ENCODE measurements at regions not wholly inside any gene's neighbourhood (a gene's known extent, or its start where the extent isn't known, plus 50 kb on each side); places are given as distances from the start of the nearest gene placed in this dataset.

DNA sequence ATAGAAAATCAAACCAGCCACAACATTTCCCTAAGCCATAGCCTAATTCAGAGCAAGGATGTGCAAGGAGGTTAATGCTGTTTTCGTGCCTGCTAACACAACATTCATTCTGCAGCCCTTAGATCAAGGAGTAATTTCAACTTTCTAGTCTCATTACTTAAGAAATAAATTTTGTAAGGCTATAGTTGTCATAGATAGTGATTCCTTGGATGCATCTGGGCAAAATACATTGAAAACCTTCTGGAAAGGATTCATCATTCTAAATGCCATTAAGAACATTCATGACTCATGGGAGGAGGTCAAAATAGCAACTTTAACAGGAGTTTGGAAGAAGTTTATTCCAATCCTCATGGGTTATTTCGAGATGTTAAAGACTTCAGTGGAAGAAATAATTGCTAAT lies 283.2 kb downstream of the RPAP3 start:
- no peak overlapping the region for H3K4me3 ChIP-seq (ENCODE audit: low read depth in 1 of 2, low read length in 1 of 2)
- no peaks in the 10 kb centered on the region for H3K9me3 ChIP-seq
- H3K27me3 ChIP-seq = no peaks in the 10 kb centered on the region
- H3K27ac ChIP-seq = no peak overlapping the region
- no peaks in the 10 kb centered on the region for H3K4me1 ChIP-seq (ENCODE audit: control insufficient read depth in 1 of 2, insufficient read depth in 1 of 2, low read depth in 1 of 2, low read length in 1 of 2)
- H3K36me3 ChIP-seq = no peaks in the 10 kb centered on the region
- TF ChIP-seq, protein P1, sequence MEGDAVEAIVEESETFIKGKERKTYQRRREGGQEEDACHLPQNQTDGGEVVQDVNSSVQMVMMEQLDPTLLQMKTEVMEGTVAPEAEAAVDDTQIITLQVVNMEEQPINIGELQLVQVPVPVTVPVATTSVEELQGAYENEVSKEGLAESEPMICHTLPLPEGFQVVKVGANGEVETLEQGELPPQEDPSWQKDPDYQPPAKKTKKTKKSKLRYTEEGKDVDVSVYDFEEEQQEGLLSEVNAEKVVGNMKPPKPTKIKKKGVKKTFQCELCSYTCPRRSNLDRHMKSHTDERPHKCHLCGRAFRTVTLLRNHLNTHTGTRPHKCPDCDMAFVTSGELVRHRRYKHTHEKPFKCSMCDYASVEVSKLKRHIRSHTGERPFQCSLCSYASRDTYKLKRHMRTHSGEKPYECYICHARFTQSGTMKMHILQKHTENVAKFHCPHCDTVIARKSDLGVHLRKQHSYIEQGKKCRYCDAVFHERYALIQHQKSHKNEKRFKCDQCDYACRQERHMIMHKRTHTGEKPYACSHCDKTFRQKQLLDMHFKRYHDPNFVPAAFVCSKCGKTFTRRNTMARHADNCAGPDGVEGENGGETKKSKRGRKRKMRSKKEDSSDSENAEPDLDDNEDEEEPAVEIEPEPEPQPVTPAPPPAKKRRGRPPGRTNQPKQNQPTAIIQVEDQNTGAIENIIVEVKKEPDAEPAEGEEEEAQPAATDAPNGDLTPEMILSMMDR (IDR thresholded peaks at IDR 0.05) = no peak

DNA sequence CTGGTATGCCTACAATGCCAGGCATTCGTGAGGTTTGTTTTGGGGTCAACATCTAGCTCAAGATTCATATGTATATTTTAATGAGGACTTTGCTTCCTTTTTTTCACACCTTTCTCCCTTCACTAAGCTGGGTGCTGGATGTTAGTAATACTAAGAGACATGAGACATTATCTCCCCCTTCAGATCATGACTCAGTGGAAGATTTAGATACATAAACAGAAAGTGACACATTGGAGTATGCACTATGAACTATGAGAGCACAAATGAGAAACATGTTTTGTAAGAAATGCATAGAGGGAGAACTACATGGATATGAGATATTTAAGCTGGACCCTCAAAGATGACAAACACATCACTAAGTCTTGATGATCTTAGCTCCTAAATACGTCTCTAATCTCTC lies 286.3 kb downstream of the RPAP3 start:
- TF ChIP-seq, protein P1 (IDR thresholded peaks at IDR 0.05) = no peak

DNA sequence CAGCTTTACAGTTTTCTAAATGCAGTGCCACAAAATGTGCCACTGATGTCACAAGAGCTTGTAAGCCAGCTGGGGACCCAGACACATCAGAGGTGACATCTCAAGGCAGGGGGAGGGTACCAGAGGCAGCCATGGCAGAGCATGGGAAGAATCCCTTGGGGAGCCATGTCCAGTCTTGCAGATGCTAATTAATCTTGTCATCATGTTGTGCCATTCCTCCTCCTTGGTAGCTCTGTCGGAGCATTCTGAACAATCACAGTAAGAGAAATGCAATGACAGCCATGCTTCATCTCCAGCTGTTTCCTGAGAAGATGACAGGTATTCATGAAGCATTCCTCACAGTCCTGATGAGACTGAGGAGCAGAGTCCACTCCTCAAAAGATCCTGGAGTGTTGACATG lies 287.9 kb downstream of the RPAP3 start:
- Histone ChIP-seq H3K9me3 (no peaks in the 10 kb centered on the region), H3K4me3 (ENCODE audit: low read depth in 1 of 2, low read length in 1 of 2) (no peak overlapping the region), H3K4me1 (ENCODE audit: control insufficient read depth in 1 of 2, insufficient read depth in 1 of 2, low read depth in 1 of 2, low read length in 1 of 2) (no peaks in the 10 kb centered on the region), H3K36me3 (no peaks in the 10 kb centered on the region), H3K27me3 (no peaks in the 10 kb centered on the region), H3K27ac (no peak overlapping the region)
- TF ChIP-seq, protein P1 (IDR thresholded peaks at IDR 0.05) = no peak

More for the DNA sequence above, 286.3 kb downstream of the RPAP3 start:
- no peaks in the 10 kb centered on the region for H3K9me3 ChIP-seq
- no peaks in the 10 kb centered on the region for H3K36me3 ChIP-seq
- H3K27ac ChIP-seq = no peak overlapping the region
- H3K4me1 ChIP-seq (ENCODE audit: control insufficient read depth in 1 of 2, insufficient read depth in 1 of 2, low read depth in 1 of 2, low read length in 1 of 2) = no peaks in the 10 kb centered on the region
- H3K27me3 ChIP-seq = no peaks in the 10 kb centered on the region
- no peak overlapping the region for H3K4me3 ChIP-seq (ENCODE audit: low read depth in 1 of 2, low read length in 1 of 2)

- H3K27me3 ChIP-seq = no peaks in the 10 kb centered on the region
- no peaks in the 10 kb centered on the region for H3K9me3 ChIP-seq
- TF ChIP-seq, protein P1 (IDR thresholded peaks at IDR 0.05) = no peak
- no peak overlapping the region for H3K27ac ChIP-seq
- H3K4me1 ChIP-seq (ENCODE audit: control insufficient read depth in 1 of 2, insufficient read depth in 1 of 2, low read depth in 1 of 2, low read length in 1 of 2) = no peaks in the 10 kb centered on the region
- H3K36me3 ChIP-seq = no peaks in the 10 kb centered on the region
- H3K4me3 ChIP-seq (ENCODE audit: low read depth in 1 of 2, low read length in 1 of 2) = no peak overlapping the region
Observed at GRCh38 chr12:47417121-47417520, 288.7 kb downstream of the RPAP3 start.

- H3K36me3 ChIP-seq = no peaks in the 10 kb centered on the region
- H3K9me3 ChIP-seq = no peaks in the 10 kb centered on the region
- no peaks in the 10 kb centered on the region for H3K4me1 ChIP-seq (ENCODE audit: control insufficient read depth in 1 of 2, insufficient read depth in 1 of 2, low read depth in 1 of 2, low read length in 1 of 2)
- no peaks in the 10 kb centered on the region for H3K27me3 ChIP-seq
- TF ChIP-seq, protein P1 (IDR thresholded peaks at IDR 0.05) = no peak
- no peak overlapping the region for H3K27ac ChIP-seq
- no peak overlapping the region for H3K4me3 ChIP-seq (ENCODE audit: low read depth in 1 of 2, low read length in 1 of 2)
Observed at GRCh38 chr12:47415054-47415453, 290.8 kb downstream of the RPAP3 start.

GRCh38 chr12:47414511-47414910 lies 291.3 kb downstream of the RPAP3 start:
- no peaks in the 10 kb centered on the region for H3K9me3 ChIP-seq

More at GRCh38 chr12:47414511-47414910, 291.3 kb downstream of the RPAP3 start:
- no peaks in the 10 kb centered on the region for H3K36me3 ChIP-seq
- no peaks in the 10 kb centered on the region for H3K4me1 ChIP-seq (ENCODE audit: control insufficient read depth in 1 of 2, insufficient read depth in 1 of 2, low read depth in 1 of 2, low read length in 1 of 2)
- H3K27me3 ChIP-seq = no peaks in the 10 kb centered on the region
- TF ChIP-seq, protein P1 (IDR thresholded peaks at IDR 0.05) = no peak
- no peak overlapping the region for H3K4me3 ChIP-seq (ENCODE audit: low read depth in 1 of 2, low read length in 1 of 2)
- no peak overlapping the region for H3K27ac ChIP-seq

Measured in neutrophil (primary cell).